ENCODE measurements at regions not wholly inside any gene's neighbourhood (a gene's known extent, or its start where the extent isn't known, plus 50 kb on each side); places are given as distances from the start of the nearest gene placed in this dataset.

DNA sequence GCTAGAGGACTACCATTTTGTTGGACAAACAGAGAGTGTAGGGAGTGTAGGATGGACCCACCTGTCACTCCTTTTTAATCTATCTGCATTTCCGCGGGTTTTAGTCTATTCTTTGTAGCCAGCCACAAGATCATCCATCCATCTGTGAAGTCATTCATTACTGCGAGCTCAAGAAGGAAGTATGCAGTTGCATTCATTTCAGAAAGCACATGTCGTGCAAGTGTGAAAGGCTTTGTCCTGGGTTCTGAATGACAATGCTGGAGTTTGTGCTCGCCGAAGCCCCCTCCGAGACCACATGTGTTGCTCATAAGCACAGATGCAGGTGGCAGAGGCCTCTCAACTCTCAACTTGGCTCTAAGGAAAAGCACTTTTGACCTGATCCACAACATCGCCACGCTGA is 70.3 kb upstream of the BASP1 start:
- intact Hi-C loops (cut with micrococcal nuclease; ENCODE audit: unreplicated experiment) = no loop called here
- ChIA-PET CTCF (no interaction called here), POLR2A (ENCODE audit: low non-redundant PET) (interaction anchor here (0.6 kb wide), 1 partner anchor 934 kb away, joined by 3 read pairs; no protein-coding TSS in a partner anchor)
- H3K27me3 ChIP-seq (replicated peaks; ENCODE audit: insufficient read depth, low read depth, low read length, poor library complexity) = no peaks in the 10 kb centered on the region
- H3K4me3 ChIP-seq (ENCODE audit: low read depth, low read length, poor library complexity, severe bottlenecking) = no peak overlapping the region
- H3K36me3 ChIP-seq (ENCODE audit: insufficient read depth, low read length, poor library complexity, severe bottlenecking) = no peaks in the 10 kb centered on the region
- no peak overlapping the region for H3K27ac ChIP-seq (ENCODE audit: low read depth, low read length, poor library complexity, severe bottlenecking)
- DNase-seq (ENCODE audit: low spot score) = no peak
- BruUV-seq (replicated peaks) = no TSS peak
- TF ChIP-seq EZH2 (IDR thresholded peaks at IDR 0.05; ENCODE audit: borderline replicate concordance, low read depth, low read length, poor library complexity, severe bottlenecking) = no peak
- TF ChIP-seq, protein P1, sequence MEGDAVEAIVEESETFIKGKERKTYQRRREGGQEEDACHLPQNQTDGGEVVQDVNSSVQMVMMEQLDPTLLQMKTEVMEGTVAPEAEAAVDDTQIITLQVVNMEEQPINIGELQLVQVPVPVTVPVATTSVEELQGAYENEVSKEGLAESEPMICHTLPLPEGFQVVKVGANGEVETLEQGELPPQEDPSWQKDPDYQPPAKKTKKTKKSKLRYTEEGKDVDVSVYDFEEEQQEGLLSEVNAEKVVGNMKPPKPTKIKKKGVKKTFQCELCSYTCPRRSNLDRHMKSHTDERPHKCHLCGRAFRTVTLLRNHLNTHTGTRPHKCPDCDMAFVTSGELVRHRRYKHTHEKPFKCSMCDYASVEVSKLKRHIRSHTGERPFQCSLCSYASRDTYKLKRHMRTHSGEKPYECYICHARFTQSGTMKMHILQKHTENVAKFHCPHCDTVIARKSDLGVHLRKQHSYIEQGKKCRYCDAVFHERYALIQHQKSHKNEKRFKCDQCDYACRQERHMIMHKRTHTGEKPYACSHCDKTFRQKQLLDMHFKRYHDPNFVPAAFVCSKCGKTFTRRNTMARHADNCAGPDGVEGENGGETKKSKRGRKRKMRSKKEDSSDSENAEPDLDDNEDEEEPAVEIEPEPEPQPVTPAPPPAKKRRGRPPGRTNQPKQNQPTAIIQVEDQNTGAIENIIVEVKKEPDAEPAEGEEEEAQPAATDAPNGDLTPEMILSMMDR (conservative IDR thresholded peaks at IDR 0.05; ENCODE audit: low read depth, low read length) = no peak
- peaks cover 3% of the 10 kb centered on the region for H3K4me1 ChIP-seq (ENCODE audit: insufficient read depth, low read length, poor library complexity, severe bottlenecking)
- H3K9me3 ChIP-seq (ENCODE audit: low read depth, low read length, poor library complexity, severe bottlenecking) = no peaks in the 10 kb centered on the region

DNA sequence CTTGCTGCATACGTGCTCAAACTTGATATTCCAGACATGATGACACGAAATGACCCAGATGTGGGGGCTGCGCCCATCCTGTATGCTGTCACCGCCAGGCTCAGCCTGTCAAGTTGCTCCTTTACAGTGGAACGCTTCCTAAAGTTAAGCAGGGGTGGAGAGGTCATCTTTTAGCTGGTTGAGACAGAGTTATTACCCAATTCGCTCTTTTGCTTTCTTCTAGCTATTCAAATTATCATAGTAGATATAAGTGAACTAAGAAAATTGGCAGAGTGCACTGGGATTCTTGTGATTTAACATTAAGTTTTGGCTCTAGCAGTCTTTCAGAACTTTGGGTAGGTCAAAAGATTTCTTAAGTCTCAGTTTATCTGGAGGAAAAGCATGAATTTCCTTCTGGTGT is 69.8 kb upstream of the BASP1 start:
- DNase-seq (ENCODE audit: low spot score) = no peak
- POLR2A ChIA-PET (ENCODE audit: low non-redundant PET) = no interaction called here
- intact Hi-C loops (cut with micrococcal nuclease; ENCODE audit: unreplicated experiment) = no loop called here
- CTCF ChIA-PET = no interaction called here
- TF ChIP-seq EZH2 (IDR thresholded peaks at IDR 0.05; ENCODE audit: borderline replicate concordance, low read depth, low read length, poor library complexity, severe bottlenecking) = no peak
- TF ChIP-seq, protein P1 (conservative IDR thresholded peaks at IDR 0.05; ENCODE audit: low read depth, low read length) = no peak
- no peak overlapping the region for H3K4me3 ChIP-seq (ENCODE audit: low read depth, low read length, poor library complexity, severe bottlenecking)
- H3K27me3 ChIP-seq (replicated peaks; ENCODE audit: insufficient read depth, low read depth, low read length, poor library complexity) = no peaks in the 10 kb centered on the region
- no TSS peak for BruUV-seq (replicated peaks)
- peaks cover 3% of the 10 kb centered on the region for H3K4me1 ChIP-seq (ENCODE audit: insufficient read depth, low read length, poor library complexity, severe bottlenecking)
- no peak overlapping the region for H3K27ac ChIP-seq (ENCODE audit: low read depth, low read length, poor library complexity, severe bottlenecking)
- no peaks in the 10 kb centered on the region for H3K36me3 ChIP-seq (ENCODE audit: insufficient read depth, low read length, poor library complexity, severe bottlenecking)
- H3K9me3 ChIP-seq (ENCODE audit: low read depth, low read length, poor library complexity, severe bottlenecking) = no peaks in the 10 kb centered on the region

DNA sequence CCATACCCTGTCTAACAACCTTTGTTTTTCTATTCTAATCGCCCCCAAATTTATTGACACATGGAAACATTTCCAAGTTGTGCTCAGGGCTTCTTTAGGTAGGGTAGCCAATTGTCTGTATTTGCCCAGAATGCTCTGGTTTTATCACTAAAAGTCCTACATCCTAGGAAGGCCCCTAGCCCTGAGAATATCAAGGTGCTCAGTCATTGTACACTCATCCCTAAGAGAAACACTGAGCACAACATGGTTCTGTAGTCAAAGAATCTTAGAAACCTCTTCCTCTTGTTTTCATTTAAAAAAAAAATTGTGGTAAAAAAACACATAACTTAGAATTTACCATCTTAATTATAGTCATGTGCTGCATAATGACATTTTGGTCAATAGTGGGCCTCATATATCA is 69.0 kb upstream of the BASP1 start:
- H3K27ac ChIP-seq (ENCODE audit: low read depth, low read length, poor library complexity, severe bottlenecking) = no peak overlapping the region
- POLR2A ChIA-PET (ENCODE audit: low non-redundant PET) = no interaction called here
- no peak for DNase-seq (ENCODE audit: low spot score)
- no peaks in the 10 kb centered on the region for H3K36me3 ChIP-seq (ENCODE audit: insufficient read depth, low read length, poor library complexity, severe bottlenecking)
- TF ChIP-seq, protein P1 (conservative IDR thresholded peaks at IDR 0.05; ENCODE audit: low read depth, low read length) = no peak
- TF ChIP-seq EZH2 (IDR thresholded peaks at IDR 0.05; ENCODE audit: borderline replicate concordance, low read depth, low read length, poor library complexity, severe bottlenecking) = no peak
- CTCF ChIA-PET = no interaction called here
- peaks cover 3% of the 10 kb centered on the region for H3K4me1 ChIP-seq (ENCODE audit: insufficient read depth, low read length, poor library complexity, severe bottlenecking)
- no TSS peak for BruUV-seq (replicated peaks)
- no peak overlapping the region for H3K4me3 ChIP-seq (ENCODE audit: low read depth, low read length, poor library complexity, severe bottlenecking)
- H3K27me3 ChIP-seq (replicated peaks; ENCODE audit: insufficient read depth, low read depth, low read length, poor library complexity) = no peaks in the 10 kb centered on the region
- intact Hi-C loops (cut with micrococcal nuclease; ENCODE audit: unreplicated experiment) = no loop called here
- H3K9me3 ChIP-seq (ENCODE audit: low read depth, low read length, poor library complexity, severe bottlenecking) = no peaks in the 10 kb centered on the region
